Chondrocyte (in vitro differentiated cells): ENCODE measurements at regions not wholly inside any gene's neighbourhood (a gene's known extent, or its start where the extent isn't known, plus 50 kb on each side); places are given as distances from the start of the nearest gene placed in this dataset.

Source experiments
- DNase-seq: peaks from one replicate; pipeline ENCODE4 v3.0.0; 2021; ENCODE audit warnings: mixed read lengths, low spot score
- H3K27ac Mint-ChIP-seq: one replicate; pipeline ENCODE4 v1.8.0; 2021; ENCODE audit warnings: mild to moderate bottlenecking, moderate library complexity, mixed read lengths; ENCODE audit not compliant: unreplicated experiment
- H3K27me3 Mint-ChIP-seq: 2 replicates; pipeline ENCODE4 v1.8.0; 2021; ENCODE audit warnings: low read depth, mixed read lengths
- H3K36me3 Mint-ChIP-seq: 2 replicates; pipeline ENCODE4 v1.8.0; 2021; ENCODE audit warnings: low read depth, mixed read lengths
- H3K4me1 Mint-ChIP-seq: 2 replicates; pipeline ENCODE4 v1.8.0; 2021; ENCODE audit warnings: low read depth, mild to moderate bottlenecking, mixed read lengths
- H3K4me3 Mint-ChIP-seq: one replicate; pipeline ENCODE4 v1.8.0; 2021; ENCODE audit warnings: mild to moderate bottlenecking, moderate library complexity, mixed read lengths; ENCODE audit not compliant: unreplicated experiment
- H3K9me3 Mint-ChIP-seq: 2 replicates; pipeline ENCODE4 v1.8.0; 2021; ENCODE audit warnings: low read depth, mixed read lengths
- TF ChIP-seq, protein P1 (sequence below): fragments of 200-600 bp; sonication (generic); IDR thresholded peaks from 2 replicates; pipeline ENCODE4 v1.5.0; 2021; ENCODE audit warnings: antibody characterized with exemption, mild to moderate bottlenecking, moderate library complexity

DNA sequence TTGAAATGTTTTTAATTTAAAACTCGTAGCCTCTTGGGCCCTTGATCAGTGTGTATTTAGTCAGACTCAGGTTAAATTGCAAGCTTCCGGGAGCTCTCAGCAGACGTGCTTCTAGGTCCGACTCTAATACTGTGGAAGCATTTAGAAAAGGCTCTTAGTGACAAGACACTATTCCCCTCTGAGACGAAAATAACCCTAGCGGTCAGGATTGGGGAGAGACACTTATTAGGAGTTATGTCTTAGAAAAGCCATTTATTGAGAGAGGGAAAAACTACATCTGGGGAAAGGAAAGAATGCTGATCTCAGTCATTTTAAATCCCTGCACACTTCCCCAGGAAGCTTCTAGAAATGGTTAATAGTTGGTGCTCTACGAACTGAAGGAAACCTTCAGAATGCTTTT lies 110.5 kb upstream of the NCK2 start:
- Mint-ChIP-seq H3K9me3 (no peaks in the 10 kb centered on the region), H3K27ac (no peak overlapping the region), H3K4me3 (no peak overlapping the region), H3K4me1 (peaks cover 2% of the 10 kb centered on the region), H3K27me3 (peaks cover 31% of the 10 kb centered on the region), H3K36me3 (no peaks in the 10 kb centered on the region)
- no peak for DNase-seq
- TF ChIP-seq, protein P1, sequence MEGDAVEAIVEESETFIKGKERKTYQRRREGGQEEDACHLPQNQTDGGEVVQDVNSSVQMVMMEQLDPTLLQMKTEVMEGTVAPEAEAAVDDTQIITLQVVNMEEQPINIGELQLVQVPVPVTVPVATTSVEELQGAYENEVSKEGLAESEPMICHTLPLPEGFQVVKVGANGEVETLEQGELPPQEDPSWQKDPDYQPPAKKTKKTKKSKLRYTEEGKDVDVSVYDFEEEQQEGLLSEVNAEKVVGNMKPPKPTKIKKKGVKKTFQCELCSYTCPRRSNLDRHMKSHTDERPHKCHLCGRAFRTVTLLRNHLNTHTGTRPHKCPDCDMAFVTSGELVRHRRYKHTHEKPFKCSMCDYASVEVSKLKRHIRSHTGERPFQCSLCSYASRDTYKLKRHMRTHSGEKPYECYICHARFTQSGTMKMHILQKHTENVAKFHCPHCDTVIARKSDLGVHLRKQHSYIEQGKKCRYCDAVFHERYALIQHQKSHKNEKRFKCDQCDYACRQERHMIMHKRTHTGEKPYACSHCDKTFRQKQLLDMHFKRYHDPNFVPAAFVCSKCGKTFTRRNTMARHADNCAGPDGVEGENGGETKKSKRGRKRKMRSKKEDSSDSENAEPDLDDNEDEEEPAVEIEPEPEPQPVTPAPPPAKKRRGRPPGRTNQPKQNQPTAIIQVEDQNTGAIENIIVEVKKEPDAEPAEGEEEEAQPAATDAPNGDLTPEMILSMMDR = peak; percentile 26

DNA sequence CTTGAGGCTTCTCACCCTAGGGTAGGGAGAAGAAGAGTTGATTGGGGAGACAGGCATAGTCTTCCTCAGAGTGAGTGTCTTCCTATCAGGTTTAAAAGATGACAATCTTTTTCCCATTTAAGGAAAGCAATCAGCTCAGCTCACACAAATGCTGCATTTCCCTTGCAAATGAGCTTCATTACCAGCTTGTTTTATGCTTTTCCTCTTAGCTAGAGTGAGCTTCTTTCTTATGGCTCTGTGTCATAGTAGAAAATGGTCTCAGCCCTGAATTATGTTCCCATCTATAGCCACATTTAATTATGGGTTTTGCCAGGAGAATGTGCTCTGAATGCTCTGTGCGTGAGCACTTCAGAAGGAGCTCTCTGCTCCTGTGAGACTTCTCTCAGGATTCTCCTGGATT lies 112.8 kb upstream of the NCK2 start:
- H3K27ac Mint-ChIP-seq = no peak overlapping the region
- H3K9me3 Mint-ChIP-seq = peaks cover 3% of the 10 kb centered on the region
- peaks cover 4% of the 10 kb centered on the region for H3K36me3 Mint-ChIP-seq
- no peak for DNase-seq
- TF ChIP-seq, protein P1 = no peak
- H3K4me3 Mint-ChIP-seq = no peak overlapping the region
- peaks cover 2% of the 10 kb centered on the region for H3K4me1 Mint-ChIP-seq
- peaks cover 51% of the 10 kb centered on the region for H3K27me3 Mint-ChIP-seq

DNA sequence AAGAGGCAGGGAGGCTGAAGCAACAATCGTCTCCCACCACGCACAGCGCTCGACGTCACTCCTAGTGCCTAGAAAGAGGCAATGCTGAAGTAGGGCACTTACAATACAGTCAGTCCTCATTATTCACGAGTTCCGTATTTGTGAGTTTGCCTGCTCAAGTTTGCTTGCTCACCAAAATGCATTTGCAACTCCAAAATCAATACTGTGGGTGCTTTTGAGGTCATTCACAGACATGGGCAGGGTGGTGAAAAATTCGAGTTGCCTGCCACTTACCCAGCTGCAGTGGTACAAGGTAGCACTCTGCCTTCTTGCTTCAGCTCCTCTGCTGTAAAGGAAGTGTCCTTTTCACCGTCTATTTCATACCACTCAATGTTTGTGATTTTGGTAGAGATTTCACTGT lies 113.7 kb upstream of the NCK2 start:
- Mint-ChIP-seq H3K4me1 (peaks cover 2% of the 10 kb centered on the region), H3K4me3 (no peak overlapping the region), H3K27me3 (peaks cover 50% of the 10 kb centered on the region), H3K36me3 (peaks cover 4% of the 10 kb centered on the region), H3K27ac (no peak overlapping the region), H3K9me3 (peaks cover 3% of the 10 kb centered on the region)
- TF ChIP-seq, protein P1 = no peak
- DNase-seq = no peak

DNA sequence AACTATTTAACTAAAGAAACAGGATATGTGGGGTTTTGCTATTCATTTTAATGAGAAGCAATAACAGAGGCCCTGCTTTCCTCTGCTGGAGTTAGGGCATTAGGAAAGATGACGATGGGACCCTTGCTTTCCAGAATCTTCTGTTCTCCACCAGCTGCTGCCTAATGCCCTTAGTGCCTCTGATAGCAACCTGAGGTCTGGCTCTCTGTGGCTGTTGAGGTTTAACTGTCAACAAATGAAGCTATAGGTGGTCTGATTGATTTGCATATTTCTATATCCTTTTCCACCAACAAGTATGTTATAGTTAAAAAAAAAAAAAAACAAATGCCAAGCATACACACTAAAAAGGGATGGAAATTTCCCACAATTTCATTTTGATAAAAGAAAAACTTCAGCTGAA lies 115.1 kb upstream of the NCK2 start:
- peaks cover 4% of the 10 kb centered on the region for H3K36me3 Mint-ChIP-seq
- H3K27me3 Mint-ChIP-seq = peaks cover 48% of the 10 kb centered on the region
- peaks cover 3% of the 10 kb centered on the region for H3K9me3 Mint-ChIP-seq

DNA sequence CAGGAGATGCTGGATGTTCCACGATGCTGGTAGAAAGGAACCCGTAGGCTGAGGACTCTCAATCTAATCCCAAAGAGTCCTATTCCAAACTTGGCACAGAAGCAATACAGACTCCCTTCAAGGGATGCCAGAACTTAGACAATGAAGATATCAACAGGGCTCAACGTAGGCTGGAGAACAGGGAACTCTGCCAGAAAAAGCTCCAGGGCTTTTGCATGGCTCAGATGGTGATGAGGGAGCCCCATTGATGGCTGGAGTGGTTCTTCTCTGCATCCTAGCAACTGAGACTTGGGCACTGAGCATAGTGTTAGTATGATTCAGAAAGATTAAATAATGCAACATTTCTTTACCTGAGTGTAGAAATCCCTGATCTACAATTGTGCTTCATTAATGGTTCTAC lies 117.2 kb upstream of the NCK2 start:
- Mint-ChIP-seq H3K27me3 (peaks cover 57% of the 10 kb centered on the region), H3K4me1 (no peaks in the 10 kb centered on the region), H3K27ac (no peak overlapping the region)

More for the DNA sequence above, 115.1 kb upstream of the NCK2 start:
- Mint-ChIP-seq H3K4me3 (no peak overlapping the region), H3K4me1 (peaks cover 2% of the 10 kb centered on the region), H3K27ac (no peak overlapping the region)
- TF ChIP-seq, protein P1 = no peak
- no peak for DNase-seq

More for the DNA sequence above, 117.2 kb upstream of the NCK2 start:
- Mint-ChIP-seq H3K9me3 (peaks cover 7% of the 10 kb centered on the region), H3K36me3 (peaks cover 4% of the 10 kb centered on the region), H3K4me3 (no peak overlapping the region)
- DNase-seq = no peak
- TF ChIP-seq, protein P1 = no peak
